ENCODE measurements at regions not wholly inside any gene's neighbourhood (a gene's known extent, or its start where the extent isn't known, plus 50 kb on each side); places are given as distances from the start of the nearest gene placed in this dataset.

GRCh38 chr9:118561051-118561450 is 808.2 kb downstream of the BRINP1 start:
- TF ChIP-seq CTCF (IDR thresholded peaks at IDR 0.05) (no peak), POLR2A (IDR thresholded peaks at IDR 0.05) (no peak)

Measured in adrenal gland (tissue), 5 donors.